Activated T-cell treated with anti-CD3 and anti-CD28 coated beads, Interleukin-2, amount 50 U/mL, for 1 hour (primary cell): ENCODE measurements at regions not wholly inside any gene's neighbourhood (a gene's known extent, or its start where the extent isn't known, plus 50 kb on each side); places are given as distances from the start of the nearest gene placed in this dataset.

ENCODE experiments used
- DNase-seq: peaks from one replicate; pipeline ENCODE4 v3.0.0-alpha.2; 2020

GRCh38 chr13:50071379-50071778 lies 56.1 kb downstream of the KCNRG start:
- DNase-seq: no peak

DNA sequence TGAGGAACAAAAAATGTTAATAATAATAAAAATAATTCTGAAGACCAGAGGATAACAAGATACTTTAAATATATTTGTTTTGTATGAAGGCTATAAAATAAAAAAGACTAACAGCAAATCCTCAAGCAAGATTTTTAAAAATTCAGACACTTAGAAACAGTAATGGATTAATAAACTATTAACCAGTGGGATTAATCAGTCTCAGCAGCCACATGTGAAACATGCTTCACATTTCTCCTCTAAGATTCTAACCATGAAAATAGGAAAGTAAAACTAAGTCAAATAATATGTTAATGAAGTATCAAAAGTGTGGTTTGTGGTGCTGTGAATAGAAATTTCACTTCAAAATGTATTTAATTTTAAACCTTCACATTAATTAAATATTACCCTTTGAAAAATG lies 57.4 kb downstream of the KCNRG start:
- no peak for DNase-seq

DNA sequence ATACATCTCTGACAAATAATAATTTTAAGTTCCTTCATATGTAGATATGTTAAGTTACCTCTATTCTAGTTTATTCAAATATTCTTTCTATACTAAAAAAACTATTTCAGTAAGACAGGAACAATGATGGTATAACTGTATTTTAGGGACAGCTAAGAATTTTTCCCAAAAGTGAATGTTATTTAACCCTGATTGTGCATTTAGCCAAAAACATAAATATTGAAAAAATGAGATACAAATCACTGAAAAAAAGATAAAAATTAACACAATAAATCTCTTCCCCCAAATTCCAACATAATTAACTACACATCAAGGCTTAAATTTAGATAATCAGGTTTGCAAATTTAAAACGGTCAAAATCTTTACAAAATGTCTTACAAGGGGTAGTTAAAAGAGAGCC lies 58.1 kb downstream of the KCNRG start:
- DNase-seq: no peak

DNA sequence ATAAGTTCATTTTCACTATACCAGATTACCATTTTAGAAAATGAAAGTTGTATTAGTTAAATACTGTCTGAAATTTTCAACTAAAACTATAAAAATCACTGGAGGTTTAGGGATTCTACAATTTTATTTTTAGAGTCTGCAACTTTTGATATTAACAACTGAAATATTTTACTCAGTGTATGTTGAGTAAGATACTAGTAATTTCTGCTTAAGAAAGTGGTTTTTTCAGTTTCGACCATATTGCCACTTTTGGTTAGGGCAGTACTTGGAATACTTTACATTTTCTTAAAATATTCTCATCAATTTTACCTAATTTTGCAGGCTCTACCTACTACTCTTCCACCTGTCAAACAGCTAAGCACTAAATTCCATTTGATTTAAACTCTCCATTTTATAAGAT lies 59.6 kb downstream of the KCNRG start:
- no peak for DNase-seq

- no peak for DNase-seq
Observed at GRCh38 chr13:50075619-50076097, 60.4 kb downstream of the KCNRG start.

DNA sequence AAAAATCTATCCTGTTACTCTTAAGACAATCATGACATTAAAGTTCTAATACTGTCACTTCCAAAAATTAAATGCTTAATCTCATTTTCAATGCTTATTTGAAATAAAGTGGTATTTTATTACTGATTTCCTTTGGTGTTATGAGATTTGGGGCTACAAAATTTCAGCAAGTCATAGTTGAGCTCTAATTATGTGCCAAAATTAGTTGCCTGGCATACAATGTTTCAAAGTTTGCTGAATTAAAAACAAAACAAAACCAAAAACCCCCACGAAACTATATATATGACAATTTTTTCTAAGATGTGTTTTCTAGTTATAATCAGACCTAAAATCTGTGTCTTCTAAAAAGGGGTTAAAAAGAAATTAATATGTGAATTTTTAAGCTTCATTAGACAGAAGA lies 62.2 kb downstream of the KCNRG start:
- no peak for DNase-seq

- no peak for DNase-seq
Observed at GRCh38 chr13:50078231-50078894, 63.1 kb downstream of the KCNRG start.

GRCh38 chr13:50078895-50079654 lies 63.8 kb downstream of the KCNRG start:
- DNase-seq: no peak

- DNase-seq: no peak
Observed at GRCh38 chr13:50079655-50080202, 64.5 kb downstream of the KCNRG start.

DNA sequence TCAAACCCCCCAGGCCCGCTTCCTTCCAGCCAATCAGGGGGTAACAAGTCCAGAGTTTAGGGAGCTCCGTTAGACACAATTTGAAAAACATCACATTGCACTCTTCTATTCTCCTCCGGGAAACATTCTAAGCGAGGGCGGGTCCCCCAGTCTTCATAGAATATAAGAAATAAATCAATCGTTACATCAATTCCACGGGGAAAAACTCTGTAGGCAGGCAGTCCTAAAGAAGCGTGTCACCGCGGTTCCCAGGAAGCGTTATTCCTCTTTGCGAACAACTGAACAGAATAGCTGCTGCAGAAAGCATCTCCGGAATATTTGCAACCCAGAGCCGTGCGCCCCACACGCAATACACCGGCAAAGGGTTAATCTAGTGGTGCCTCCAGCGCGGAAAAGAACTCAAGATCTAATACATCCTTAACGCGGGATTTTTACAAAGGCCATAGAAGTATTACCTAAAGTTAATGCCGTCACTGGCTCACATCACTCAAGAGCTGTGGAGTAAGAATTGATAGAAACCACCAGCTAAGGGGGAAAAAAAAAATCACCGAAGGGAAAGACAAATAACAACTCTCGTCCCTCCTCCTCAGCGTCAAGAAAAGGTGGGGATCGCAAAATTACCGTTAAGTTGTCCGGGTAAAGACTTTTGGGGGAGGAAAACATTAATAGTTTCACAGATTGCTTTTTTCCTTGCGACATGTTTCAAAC lies 65.1 kb downstream of the KCNRG start:
- DNase-seq: peak; percentile 47

- peak; percentile 61 for DNase-seq
Observed at GRCh38 chr13:50080911-50081678, 65.9 kb downstream of the KCNRG start.

- peak; percentile 98 for DNase-seq
Observed at GRCh38 chr13:50081679-50082425, 66.6 kb downstream of the KCNRG start.

DNA sequence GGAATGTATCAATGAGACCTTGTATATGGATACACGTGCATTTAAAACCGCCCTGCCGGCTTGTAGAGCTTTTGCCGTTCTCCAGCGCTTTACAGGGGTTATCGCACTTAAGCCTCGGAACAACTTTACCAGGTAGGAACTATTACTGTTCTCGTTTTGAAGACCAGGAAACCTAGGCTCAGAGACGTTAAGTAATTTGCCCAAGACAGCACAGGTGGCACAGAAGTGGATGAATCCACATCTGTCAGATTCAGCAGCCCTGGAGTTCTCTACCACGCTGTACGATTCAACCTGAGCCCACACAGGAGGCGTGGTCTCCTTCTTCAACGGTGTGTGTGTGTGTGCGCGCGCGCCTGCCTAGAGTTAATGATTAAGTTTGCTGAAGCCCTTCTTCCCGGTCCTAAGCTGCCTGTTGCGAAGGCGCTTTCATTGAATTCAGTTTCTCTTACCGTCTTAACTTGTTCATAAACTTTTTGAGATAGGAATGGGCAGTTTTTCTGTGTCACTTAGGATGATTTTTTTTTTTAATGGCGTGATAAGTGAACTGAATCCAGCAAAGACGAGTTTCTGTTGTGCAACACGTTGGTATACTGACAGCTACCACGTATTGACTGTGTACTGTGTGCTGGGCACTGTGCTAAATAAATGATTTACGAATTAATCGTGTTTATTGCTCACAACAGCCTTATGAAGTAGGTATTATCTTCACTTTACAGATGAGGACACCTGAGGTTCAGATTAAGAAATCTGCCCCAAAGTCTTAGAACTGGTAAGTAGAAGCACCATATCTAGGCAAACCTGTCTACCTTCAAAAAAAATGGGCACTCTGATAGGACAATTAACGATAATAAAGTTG lies 67.4 kb downstream of the KCNRG start:
- DNase-seq: peak; percentile 70

GRCh38 chr13:50085063-50085462 lies 69.8 kb downstream of the KCNRG start:
- no peak for DNase-seq

GRCh38 chr13:50089633-50090032 lies 74.4 kb downstream of the KCNRG start:
- DNase-seq: no peak

- DNase-seq: no peak
Observed at GRCh38 chr13:50090211-50090610, 75.0 kb downstream of the KCNRG start.

GRCh38 chr13:50094615-50095293 lies 79.5 kb downstream of the KCNRG start:
- no peak for DNase-seq

DNA sequence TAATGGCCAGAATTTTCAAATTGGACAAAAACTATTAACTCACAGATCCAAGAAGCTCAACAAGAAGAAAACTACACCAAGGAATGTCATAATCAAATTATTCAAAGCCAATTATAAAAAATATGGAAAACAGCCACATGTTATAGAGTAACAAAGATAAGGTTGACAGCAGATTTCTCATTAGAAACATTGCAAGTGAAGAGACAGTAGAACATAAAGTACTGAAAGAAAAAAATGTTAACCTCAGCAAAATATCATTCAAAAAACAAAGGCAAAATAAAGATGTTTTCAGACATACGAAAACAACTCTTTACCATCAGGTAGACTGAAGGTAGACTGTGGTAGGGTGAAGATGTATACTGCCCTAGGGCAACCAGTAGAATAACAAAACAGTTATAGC lies 83.4 kb downstream of the KCNRG start:
- no peak for DNase-seq

DNA sequence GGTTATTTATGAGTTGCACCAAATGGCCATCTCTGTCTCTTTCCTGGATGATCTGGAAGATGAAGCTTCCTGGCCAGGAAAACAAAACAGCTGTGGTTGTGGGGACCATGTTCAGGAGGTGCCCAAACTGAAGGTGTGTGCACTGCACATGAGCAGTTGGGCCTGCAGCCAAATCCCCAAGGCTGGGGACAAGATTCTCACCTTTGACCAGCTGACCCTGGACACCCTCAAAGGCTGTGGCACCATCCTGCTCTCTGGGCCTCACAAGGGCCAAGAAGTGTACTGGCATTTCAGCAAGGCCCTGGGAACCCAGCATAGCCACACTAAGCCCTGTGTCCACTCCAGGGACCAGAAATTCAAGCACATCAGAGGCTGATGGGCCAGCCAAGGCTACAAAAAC lies 84.2 kb downstream of the KCNRG start:
- no peak for DNase-seq

DNA sequence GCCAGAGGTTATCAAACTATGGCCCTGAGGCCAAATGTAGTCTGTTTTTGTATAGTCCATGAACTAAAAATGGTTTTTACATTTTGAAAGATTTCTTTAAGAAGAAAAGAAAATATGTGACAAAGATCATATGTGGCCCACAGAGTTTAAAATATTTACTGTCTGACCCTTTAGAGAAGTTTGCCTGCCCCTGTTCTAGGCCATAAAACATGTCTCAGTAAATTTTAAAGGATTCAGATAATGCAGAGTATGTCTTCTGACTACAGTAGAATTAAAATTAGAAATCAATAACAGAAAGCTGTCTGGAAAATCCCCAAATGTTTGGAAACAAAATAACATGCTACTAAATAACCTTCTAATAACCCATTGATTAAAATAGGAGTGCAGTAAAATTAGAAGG lies 86.3 kb downstream of the KCNRG start:
- DNase-seq: no peak
